PC-3 (cell line): ENCODE measurements at regions not wholly inside any gene's neighbourhood (a gene's known extent, or its start where the extent isn't known, plus 50 kb on each side); places are given as distances from the start of the nearest gene placed in this dataset.

Experiments
- ATAC-seq: fragments of 200-7000 bp; cut with Tn5 transposase; 2 replicates; pipeline ENCODE4 v1.9.1; 2020; ENCODE audit warnings: mild to moderate bottlenecking, moderate library complexity
- BruUV-seq: library from RNA; stranded (reverse); fragments of 400-500 nt; replicated peaks from 2 replicates; lab custom pipeline; 2021; lab: Mats Ljungman, UMichigan
- CTCF ChIA-PET: fragments of 300-600 bp; sonication (Branson Sonifier 250); formaldehyde crosslinking; loops from one replicate; lab custom pipeline; 2022; ENCODE audit warnings: antibody characterized with exemption; lab: Charles Lee
- POLR2A ChIA-PET: fragments of 300-600 bp; sonication (Branson Sonifier 250); formaldehyde crosslinking; loops from one replicate; lab custom pipeline; 2022; ENCODE audit warnings: antibody characterized with exemption; ENCODE audit not compliant: unreplicated experiment; lab: Charles Lee
- DNase-seq: peaks from one replicate; pipeline ENCODE4 v3.0.0-alpha.2; 2015
- H2AFZ ChIP-seq: fragments of 300-600 bp; sonication (generic); 2 replicates; pipeline ENCODE4 v1.6.0; 2016; ENCODE audit warnings: antibody characterized with exemption, low read length
- H3F3A ChIP-seq: fragments of 300-600 bp; sonication (generic); one replicate; pipeline ENCODE4 v1.6.0; 2017; ENCODE audit warnings: antibody characterized with exemption, low read length, control low read depth, mild to moderate bottlenecking; ENCODE audit not compliant: unreplicated experiment
- H3K27ac ChIP-seq: fragments of 300-600 bp; sonication (generic); 2 replicates; pipeline ENCODE4 v1.5.1; 2016; ENCODE audit warnings: mild to moderate bottlenecking, low read length
- H3K27me3 ChIP-seq: fragments of 300-600 bp; sonication (generic); 2 replicates; pipeline ENCODE4 v1.6.1; 2016; ENCODE audit warnings: low read length, mixed read lengths
- H3K36me3 ChIP-seq: fragments of 300-600 bp; sonication (generic); 2 replicates; pipeline ENCODE4 v1.6.1; 2016; ENCODE audit warnings: low read depth, mixed run types, low read length, mixed read lengths
- H3K4me1 ChIP-seq: fragments of 300-600 bp; sonication (generic); 2 replicates; pipeline ENCODE4 v1.5.1; 2016; ENCODE audit warnings: low read length; ENCODE audit not compliant: insufficient read depth
- H3K4me2 ChIP-seq: fragments of 300-600 bp; sonication (generic); 2 replicates; pipeline ENCODE4 v1.6.0; 2016; ENCODE audit warnings: low read length
- H3K4me3 ChIP-seq: fragments of 300-600 bp; sonication (generic); 2 replicates; pipeline ENCODE4 v1.5.1; 2016; ENCODE audit warnings: mild to moderate bottlenecking, low read length, mixed read lengths
- H3K79me2 ChIP-seq: fragments of 300-600 bp; sonication (generic); 2 replicates; pipeline ENCODE4 v1.6.1; 2017; ENCODE audit warnings: low read length, mixed read lengths
- H3K9ac ChIP-seq: fragments of 300-600 bp; sonication (generic); 2 replicates; pipeline ENCODE4 v1.6.0; 2016; ENCODE audit warnings: mild to moderate bottlenecking, low read length
- H3K9me2 ChIP-seq: fragments of 300-600 bp; sonication (generic); replicated peaks from 2 replicates; pipeline ENCODE4 v1.6.1; 2016; ENCODE audit warnings: mixed run types, low read length, mixed read lengths
- H3K9me3 ChIP-seq: fragments of 300-600 bp; sonication (generic); 2 replicates; pipeline ENCODE4 v1.6.1; 2016; ENCODE audit warnings: low read length, mixed read lengths
- H4K20me1 ChIP-seq: fragments of 300-600 bp; sonication (generic); 2 replicates; pipeline ENCODE4 v1.6.1; 2016; ENCODE audit warnings: low read length, mixed read lengths
- CTCF ChIP-seq: fragments of 300-600 bp; sonication (generic); conservative IDR thresholded peaks from 2 replicates; pipeline ENCODE4 v1.5.1; 2017; ENCODE audit warnings: antibody characterized with exemption, low read depth, mild to moderate bottlenecking, low read length
- EZH2 ChIP-seq: fragments of 300-600 bp; sonication (generic); IDR thresholded peaks from one replicate; pipeline ENCODE4 v1.6.1; 2017; ENCODE audit warnings: antibody characterized with exemption, mild to moderate bottlenecking, low read length; ENCODE audit not compliant: unreplicated experiment
- EZH2phosphoT487 ChIP-seq: fragments of 300-600 bp; sonication (generic); IDR thresholded peaks from 2 replicates; pipeline ENCODE4 v1.6.1; 2018; ENCODE audit warnings: mild to moderate bottlenecking, antibody characterized with exemption, low read length, borderline replicate concordance
- intact Hi-C: fragments of 100-400 bp; cut with micrococcal nuclease; formaldehyde crosslinking; loops from 2 replicates; pipeline ENCODE4 v1.9.0; 2023

GRCh38 chr2:2561346-2562095 is 230.4 kb upstream of the MYT1L start:
- no peaks in the 10 kb centered on the region for H3K79me2 ChIP-seq
- H2AFZ ChIP-seq: no peak overlapping the region
- ChIA-PET POLR2A (no interaction called here), CTCF (no interaction called here)
- no peak for TF ChIP-seq CTCF
- no peak for TF ChIP-seq EZH2phosphoT487
- no peak for TF ChIP-seq EZH2
- H3K36me3 ChIP-seq: no peaks in the 10 kb centered on the region
- no peak for DNase-seq
- no peaks in the 10 kb centered on the region for H3F3A ChIP-seq
- intact Hi-C loops: no loop called here
- H3K27ac ChIP-seq: no peak overlapping the region
- no TSS peak for BruUV-seq
- no peak overlapping the region for H3K9ac ChIP-seq
- H3K4me3 ChIP-seq: no peak overlapping the region
- H3K27me3 ChIP-seq: peaks cover 25% of the 10 kb centered on the region
- H3K4me2 ChIP-seq: no peak overlapping the region
- no peaks in the 10 kb centered on the region for H3K9me3 ChIP-seq
- no peaks in the 10 kb centered on the region for H3K4me1 ChIP-seq
- ATAC-seq: no peak
- H4K20me1 ChIP-seq: no peaks in the 10 kb centered on the region
- no peaks in the 10 kb centered on the region for H3K9me2 ChIP-seq

DNA sequence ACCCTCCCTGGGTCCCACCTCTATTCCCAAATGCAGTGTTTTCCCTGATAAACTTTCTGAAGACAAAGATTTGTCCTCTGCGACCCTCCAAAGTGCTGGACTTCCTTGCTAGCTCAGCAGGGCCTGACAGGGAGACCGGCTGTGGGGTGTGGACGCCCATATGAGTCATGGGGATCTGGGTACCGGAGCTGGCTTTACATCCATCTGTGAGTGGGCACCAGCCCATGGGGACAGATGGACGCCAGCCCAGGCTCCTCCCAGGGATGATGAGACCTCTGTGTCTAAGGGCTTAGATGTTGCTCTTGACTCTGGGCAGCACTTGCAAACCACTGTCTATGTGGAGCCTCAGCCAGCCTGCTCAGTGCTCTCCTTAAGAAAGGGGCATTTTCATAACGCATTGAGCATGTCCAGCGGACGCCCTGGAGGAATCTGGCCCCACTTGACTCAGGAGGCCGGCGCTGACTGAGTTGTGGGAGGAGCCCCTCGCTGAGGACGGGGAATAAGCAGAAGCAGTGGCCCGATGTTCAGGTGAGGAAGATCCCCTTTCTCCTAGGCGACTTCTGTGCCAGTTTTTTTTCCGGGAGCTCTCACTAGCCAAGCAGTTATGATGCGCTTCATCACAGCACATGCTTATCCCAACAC is 229.4 kb upstream of the MYT1L start:
- no peaks in the 10 kb centered on the region for H3K4me1 ChIP-seq
- H3K9ac ChIP-seq: no peak overlapping the region
- H3F3A ChIP-seq: no peaks in the 10 kb centered on the region
- no peak for TF ChIP-seq EZH2phosphoT487
- no peak for TF ChIP-seq EZH2
- no peak for TF ChIP-seq CTCF
- H3K9me3 ChIP-seq: no peaks in the 10 kb centered on the region
- H3K27ac ChIP-seq: no peak overlapping the region
- ChIA-PET CTCF (no interaction called here), POLR2A (no interaction called here)
- no peaks in the 10 kb centered on the region for H3K9me2 ChIP-seq
- no peaks in the 10 kb centered on the region for H4K20me1 ChIP-seq
- ATAC-seq (no peak), DNase-seq (no peak)
- intact Hi-C loops: no loop called here
- H3K27me3 ChIP-seq: peaks cover 21% of the 10 kb centered on the region
- no peaks in the 10 kb centered on the region for H3K36me3 ChIP-seq
- H3K79me2 ChIP-seq: no peaks in the 10 kb centered on the region
- no peak overlapping the region for H2AFZ ChIP-seq
- BruUV-seq: no TSS peak
- no peak overlapping the region for H3K4me3 ChIP-seq
- H3K4me2 ChIP-seq: no peak overlapping the region

DNA sequence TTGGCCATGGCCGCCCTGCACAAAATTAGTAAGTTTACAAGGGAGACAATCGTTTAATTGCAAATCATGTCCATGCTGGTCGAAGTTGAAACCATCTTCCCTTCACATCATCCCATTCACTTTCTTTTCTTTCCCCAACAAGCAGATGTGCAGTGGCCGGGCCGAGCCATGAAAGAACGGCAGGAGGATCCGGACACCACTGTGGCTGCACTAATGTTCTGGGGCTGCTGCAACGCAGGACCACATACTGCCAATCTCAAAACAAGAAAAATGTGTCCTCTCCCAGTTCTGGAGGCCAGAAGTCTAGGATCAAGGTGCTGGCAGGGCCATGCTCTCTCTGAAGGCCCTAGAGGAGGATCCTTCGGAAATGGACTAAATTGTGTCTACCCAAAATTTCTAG is 227.4 kb upstream of the MYT1L start:
- DNase-seq: no peak

More for the DNA sequence above, 227.4 kb upstream of the MYT1L start:
- Histone ChIP-seq H2AFZ (no peak overlapping the region), H3K4me1 (no peaks in the 10 kb centered on the region), H3K4me3 (no peak overlapping the region), H3K9ac (no peak overlapping the region), H3K4me2 (no peak overlapping the region), H3F3A (no peaks in the 10 kb centered on the region), H4K20me1 (no peaks in the 10 kb centered on the region), H3K9me2 (no peaks in the 10 kb centered on the region), H3K9me3 (no peaks in the 10 kb centered on the region), H3K79me2 (no peaks in the 10 kb centered on the region), H3K27ac (no peak overlapping the region), H3K36me3 (no peaks in the 10 kb centered on the region), H3K27me3 (peaks cover 16% of the 10 kb centered on the region)
- intact Hi-C loops: no loop called here
- ATAC-seq: no peak
- no TSS peak for BruUV-seq
- CTCF ChIA-PET: no interaction called here
- POLR2A ChIA-PET: no interaction called here
- TF ChIP-seq EZH2 (no peak), EZH2phosphoT487 (no peak), CTCF (no peak)
